ENCODE measurements at regions not wholly inside any gene's neighbourhood (a gene's known extent, or its start where the extent isn't known, plus 50 kb on each side); places are given as distances from the start of the nearest gene placed in this dataset.
A peak's percentile ranks its signal among the peaks of the same experiment; 100 is the strongest.

DNA sequence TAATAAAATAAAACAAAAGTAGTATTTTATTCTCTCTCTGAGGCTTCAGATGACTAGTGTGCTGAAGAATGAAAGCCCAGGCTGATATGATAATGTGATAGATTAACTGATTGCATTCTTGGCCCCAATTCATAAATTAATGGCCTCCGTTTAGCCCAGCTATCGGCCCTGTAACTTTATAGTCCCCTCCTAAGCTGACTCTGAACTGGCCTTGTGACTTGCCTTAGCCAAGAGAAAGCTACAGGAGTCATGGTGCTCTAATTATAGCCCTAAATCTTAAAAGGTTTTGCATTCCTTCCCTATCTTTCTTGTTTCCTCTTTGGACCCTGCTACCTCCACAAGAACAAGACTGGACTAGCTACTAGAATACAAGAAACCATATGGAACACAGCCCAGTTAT, 123.2 kb upstream of the EPHA3 start:
- Histone ChIP-seq H3K27me3 (no peaks in the 10 kb centered on the region), H3K27ac (no peak overlapping the region), H3K4me3 (no peak overlapping the region), H3K4me1 (peaks cover 0 to 9% (median 0%) of the 10 kb centered on the region in 9 donors), H3K36me3 (no peaks in the 10 kb centered on the region), H3K9me3 (no peaks in the 10 kb centered on the region)
- intact Hi-C loops (cut with DNase I): no loop called here
- TF ChIP-seq, protein P1, sequence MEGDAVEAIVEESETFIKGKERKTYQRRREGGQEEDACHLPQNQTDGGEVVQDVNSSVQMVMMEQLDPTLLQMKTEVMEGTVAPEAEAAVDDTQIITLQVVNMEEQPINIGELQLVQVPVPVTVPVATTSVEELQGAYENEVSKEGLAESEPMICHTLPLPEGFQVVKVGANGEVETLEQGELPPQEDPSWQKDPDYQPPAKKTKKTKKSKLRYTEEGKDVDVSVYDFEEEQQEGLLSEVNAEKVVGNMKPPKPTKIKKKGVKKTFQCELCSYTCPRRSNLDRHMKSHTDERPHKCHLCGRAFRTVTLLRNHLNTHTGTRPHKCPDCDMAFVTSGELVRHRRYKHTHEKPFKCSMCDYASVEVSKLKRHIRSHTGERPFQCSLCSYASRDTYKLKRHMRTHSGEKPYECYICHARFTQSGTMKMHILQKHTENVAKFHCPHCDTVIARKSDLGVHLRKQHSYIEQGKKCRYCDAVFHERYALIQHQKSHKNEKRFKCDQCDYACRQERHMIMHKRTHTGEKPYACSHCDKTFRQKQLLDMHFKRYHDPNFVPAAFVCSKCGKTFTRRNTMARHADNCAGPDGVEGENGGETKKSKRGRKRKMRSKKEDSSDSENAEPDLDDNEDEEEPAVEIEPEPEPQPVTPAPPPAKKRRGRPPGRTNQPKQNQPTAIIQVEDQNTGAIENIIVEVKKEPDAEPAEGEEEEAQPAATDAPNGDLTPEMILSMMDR (IDR thresholded peaks at IDR 0.05): no peak
- DNase-seq: no peak
- 18 to 25% methylated on average over 2 of the region's 2 CpGs for WGBS, 2 donors
- peak in 2 of 8 donors; percentile 42 to 48 for ATAC-seq

DNA sequence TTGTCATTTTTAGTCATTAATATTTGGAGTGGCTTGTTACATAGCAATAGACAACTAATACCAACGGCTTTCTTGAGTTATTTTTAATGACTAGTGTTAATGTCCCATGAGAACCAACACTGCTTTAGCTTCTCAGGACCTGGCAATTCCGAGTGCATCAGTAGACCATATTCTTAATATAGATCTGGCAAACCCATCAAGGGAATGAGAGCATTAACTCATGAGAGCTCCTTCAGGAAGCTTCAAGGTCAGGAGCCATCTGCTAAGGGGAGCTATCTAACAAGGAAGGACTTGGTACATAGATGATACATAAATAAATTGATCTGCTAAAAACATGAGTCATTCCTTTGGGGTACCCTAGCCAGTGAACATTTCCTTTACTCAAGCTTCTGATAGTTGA, 122.6 kb upstream of the EPHA3 start:
- Histone ChIP-seq H3K9me3 (no peaks in the 10 kb centered on the region), H3K36me3 (no peaks in the 10 kb centered on the region), H3K4me1 (peaks cover 0 to 9% (median 0%) of the 10 kb centered on the region in 9 donors), H3K27me3 (no peaks in the 10 kb centered on the region), H3K4me3 (no peak overlapping the region), H3K27ac (no peak overlapping the region)
- TF ChIP-seq, protein P1 (IDR thresholded peaks at IDR 0.05): no peak
- 13 to 17% methylated on average over 2 of the region's 2 CpGs for WGBS, 2 donors
- DNase-seq (no peak), ATAC-seq (peak in 2 of 8 donors; percentile 37 to 52)
- intact Hi-C loops (cut with DNase I): no loop called here

DNA sequence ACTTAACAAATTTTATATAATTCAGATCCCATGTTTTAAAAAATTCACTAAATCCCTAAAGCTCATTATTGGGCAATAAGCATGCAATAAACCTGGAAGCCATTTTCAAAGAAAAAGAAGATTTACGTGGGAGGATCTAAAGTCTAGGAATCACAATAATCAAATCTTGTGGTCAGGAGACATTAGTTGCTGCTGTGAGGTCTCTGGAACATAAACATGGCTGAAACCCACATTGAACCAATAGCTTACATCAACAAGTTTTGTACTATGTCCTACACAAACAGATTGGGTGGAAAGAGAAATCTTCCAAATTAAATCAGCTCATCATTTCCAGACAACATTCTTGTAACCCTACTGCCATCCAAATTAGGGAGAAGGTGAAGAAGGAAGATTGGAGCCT, 121.9 kb upstream of the EPHA3 start:
- Histone ChIP-seq H3K9me3 (no peaks in the 10 kb centered on the region), H3K4me3 (no peak overlapping the region), H3K36me3 (no peaks in the 10 kb centered on the region), H3K27ac (no peak overlapping the region), H3K27me3 (no peaks in the 10 kb centered on the region), H3K4me1 (peaks cover 0 to 9% (median 0%) of the 10 kb centered on the region in 9 donors)
- TF ChIP-seq, protein P1 (IDR thresholded peaks at IDR 0.05): no peak
- intact Hi-C loops (cut with DNase I): no loop called here
- ATAC-seq: no peak
- no peak for DNase-seq
- WGBS, 2 donors: 86 to 89% methylated on average over 1 of the region's 1 CpG

DNA sequence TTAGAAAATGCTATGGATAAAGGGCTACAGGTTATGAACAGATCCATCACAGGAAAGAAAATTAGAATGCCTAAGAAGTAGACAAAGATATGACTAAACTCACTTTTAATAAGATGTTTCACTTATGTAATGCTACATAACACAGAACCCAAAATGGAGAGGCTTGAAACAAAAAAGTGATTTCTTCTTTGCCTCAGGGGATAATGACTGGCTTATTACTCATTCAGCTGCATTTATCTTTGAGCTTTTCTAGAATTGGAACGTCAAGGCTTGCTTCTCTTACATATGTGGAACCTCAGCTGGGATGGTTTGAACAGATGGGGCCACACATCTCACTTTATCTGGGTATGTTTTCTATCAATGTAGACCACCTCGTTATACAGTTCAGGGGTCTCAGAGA, 120.6 kb upstream of the EPHA3 start:
- no peak overlapping the region for H3K27ac ChIP-seq
- DNase-seq: no peak
- 52 to 59% methylated on average over 2 of the region's 2 CpGs for WGBS, 2 donors
- no peaks in the 10 kb centered on the region for H3K36me3 ChIP-seq
- no peaks in the 10 kb centered on the region for H3K27me3 ChIP-seq
- no peak overlapping the region for H3K4me3 ChIP-seq
- TF ChIP-seq, protein P1 (IDR thresholded peaks at IDR 0.05): no peak
- no peak for ATAC-seq
- H3K9me3 ChIP-seq: no peaks in the 10 kb centered on the region
- intact Hi-C loops (cut with DNase I): no loop called here
- peaks cover 0 to 9% (median 0%) of the 10 kb centered on the region in 9 donors for H3K4me1 ChIP-seq

DNA sequence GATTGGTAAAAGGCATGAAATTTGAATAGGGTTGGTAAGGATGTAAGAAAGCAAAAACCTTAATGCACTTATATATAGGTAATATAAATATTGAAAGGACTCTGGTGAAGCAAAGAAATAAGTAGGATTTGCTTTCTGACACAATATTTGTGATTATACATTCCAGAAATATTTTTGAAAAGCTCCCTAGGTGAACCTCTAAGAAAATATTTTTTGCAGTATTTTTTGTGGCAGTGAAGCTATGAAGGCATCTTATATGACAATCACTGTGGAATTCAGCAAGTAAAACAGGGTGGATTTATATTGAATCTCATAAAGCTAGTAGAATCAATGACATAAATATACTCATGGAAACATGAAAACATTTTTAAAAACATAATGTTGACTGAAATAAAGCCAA, 119.6 kb upstream of the EPHA3 start:
- H3K4me1 ChIP-seq: peaks cover 0 to 9% (median 0%) of the 10 kb centered on the region in 9 donors
- TF ChIP-seq, protein P1 (IDR thresholded peaks at IDR 0.05): no peak
- intact Hi-C loops (cut with DNase I): no loop called here
- no peak for DNase-seq
- ATAC-seq: no peak
- H3K27ac ChIP-seq: no peak overlapping the region
- H3K27me3 ChIP-seq: no peaks in the 10 kb centered on the region
- H3K36me3 ChIP-seq: no peaks in the 10 kb centered on the region
- no peak overlapping the region for H3K4me3 ChIP-seq
- no peaks in the 10 kb centered on the region for H3K9me3 ChIP-seq
